ENCODE measurements at regions not wholly inside any gene's neighbourhood (a gene's known extent, or its start where the extent isn't known, plus 50 kb on each side); places are given as distances from the start of the nearest gene placed in this dataset.

DNA sequence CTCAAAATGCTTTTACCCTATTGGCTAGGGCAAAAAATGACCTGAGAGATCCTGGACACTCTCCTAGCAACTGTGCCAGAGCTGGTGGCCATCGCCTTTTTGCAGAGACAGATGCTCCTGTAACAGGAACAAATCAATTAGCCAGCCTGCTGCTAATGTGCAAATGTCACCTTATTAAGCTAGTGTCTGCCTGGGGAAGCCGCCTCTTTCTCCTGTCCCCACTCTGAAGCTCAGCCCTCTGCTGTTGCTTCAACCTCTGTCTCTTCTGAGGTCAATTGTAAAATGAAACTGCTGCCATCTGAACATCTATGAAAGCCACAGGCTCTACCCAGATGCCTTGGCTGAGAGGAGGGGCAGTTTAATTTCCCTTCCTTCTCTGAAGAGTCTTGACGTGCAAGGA lies 85.5 kb upstream of the CACNA1E start:
- Histone ChIP-seq H3K27me3 (ENCODE audit: insufficient read depth, low read length, poor library complexity, severe bottlenecking) (no peaks in the 10 kb centered on the region), H3F3A (ENCODE audit: low read depth) (no peaks in the 10 kb centered on the region), H3K4me2 (ENCODE audit: low read depth, low read length, poor library complexity, severe bottlenecking) (peak overlapping the region; percentile 53), H3K9me2 (replicated peaks; ENCODE audit: low read depth, low read length) (no peaks in the 10 kb centered on the region), H2AFZ (ENCODE audit: low read length) (peak overlapping the region; percentile 77), H3K9me3 (ENCODE audit: insufficient read depth, low read depth, low read length) (no peaks in the 10 kb centered on the region), H3K4me3 (ENCODE audit: low read length, poor library complexity, severe bottlenecking) (peak overlapping the region; percentile 34), H3K79me2 (ENCODE audit: insufficient read depth, low read length) (no peaks in the 10 kb centered on the region), H3K9ac (ENCODE audit: low read depth, low read length, poor library complexity, severe bottlenecking) (peak overlapping the region; percentile 33), H3K36me3 (ENCODE audit: insufficient read depth, low read length) (no peaks in the 10 kb centered on the region), H4K20me1 (ENCODE audit: insufficient read depth, low read length, poor library complexity, severe bottlenecking) (no peaks in the 10 kb centered on the region), H3K4me1 (ENCODE audit: insufficient read depth, low read length, poor library complexity, severe bottlenecking) (peaks cover 43% of the 10 kb centered on the region)
- no peak for TF ChIP-seq EZH2phosphoT487 (IDR thresholded peaks at IDR 0.05; ENCODE audit: borderline replicate concordance)
- TF ChIP-seq CTCF (conservative IDR thresholded peaks at IDR 0.05; ENCODE audit: low read length) = no peak

- no peaks in the 10 kb centered on the region for H3K27me3 ChIP-seq (ENCODE audit: insufficient read depth, low read length, poor library complexity, severe bottlenecking)
- no peaks in the 10 kb centered on the region for H3K9me3 ChIP-seq (ENCODE audit: insufficient read depth, low read depth, low read length)
- no peak overlapping the region for H3K9ac ChIP-seq (ENCODE audit: low read depth, low read length, poor library complexity, severe bottlenecking)
- no peaks in the 10 kb centered on the region for H3K9me2 ChIP-seq (replicated peaks; ENCODE audit: low read depth, low read length)
- H4K20me1 ChIP-seq (ENCODE audit: insufficient read depth, low read length, poor library complexity, severe bottlenecking) = no peaks in the 10 kb centered on the region
- H3K36me3 ChIP-seq (ENCODE audit: insufficient read depth, low read length) = no peaks in the 10 kb centered on the region
- H2AFZ ChIP-seq (ENCODE audit: low read length) = no peak overlapping the region
- H3K4me1 ChIP-seq (ENCODE audit: insufficient read depth, low read length, poor library complexity, severe bottlenecking) = peaks cover 40% of the 10 kb centered on the region
- no peak for TF ChIP-seq CTCF (conservative IDR thresholded peaks at IDR 0.05; ENCODE audit: low read length)
- no peak for TF ChIP-seq EZH2phosphoT487 (IDR thresholded peaks at IDR 0.05; ENCODE audit: borderline replicate concordance)
- peak overlapping the region; percentile 53 for H3K4me2 ChIP-seq (ENCODE audit: low read depth, low read length, poor library complexity, severe bottlenecking)
- H3F3A ChIP-seq (ENCODE audit: low read depth) = no peaks in the 10 kb centered on the region
- no peaks in the 10 kb centered on the region for H3K79me2 ChIP-seq (ENCODE audit: insufficient read depth, low read length)
- H3K4me3 ChIP-seq (ENCODE audit: low read length, poor library complexity, severe bottlenecking) = no peak overlapping the region
Measured at GRCh38 chr1:181398544-181398943, 84.8 kb upstream of the CACNA1E start.

GRCh38 chr1:181405584-181405983 lies 77.7 kb upstream of the CACNA1E start:
- Histone ChIP-seq H3K4me2 (ENCODE audit: low read depth, low read length, poor library complexity, severe bottlenecking) (no peak overlapping the region), H3K9me2 (replicated peaks; ENCODE audit: low read depth, low read length) (no peaks in the 10 kb centered on the region), H2AFZ (ENCODE audit: low read length) (no peak overlapping the region), H4K20me1 (ENCODE audit: insufficient read depth, low read length, poor library complexity, severe bottlenecking) (no peaks in the 10 kb centered on the region), H3K4me3 (ENCODE audit: low read length, poor library complexity, severe bottlenecking) (no peak overlapping the region), H3K27me3 (ENCODE audit: insufficient read depth, low read length, poor library complexity, severe bottlenecking) (no peaks in the 10 kb centered on the region), H3F3A (ENCODE audit: low read depth) (no peaks in the 10 kb centered on the region), H3K4me1 (ENCODE audit: insufficient read depth, low read length, poor library complexity, severe bottlenecking) (no peaks in the 10 kb centered on the region), H3K9me3 (ENCODE audit: insufficient read depth, low read depth, low read length) (no peaks in the 10 kb centered on the region), H3K79me2 (ENCODE audit: insufficient read depth, low read length) (no peaks in the 10 kb centered on the region), H3K36me3 (ENCODE audit: insufficient read depth, low read length) (no peaks in the 10 kb centered on the region), H3K9ac (ENCODE audit: low read depth, low read length, poor library complexity, severe bottlenecking) (no peak overlapping the region)
- TF ChIP-seq EZH2phosphoT487 (IDR thresholded peaks at IDR 0.05; ENCODE audit: borderline replicate concordance) (no peak), CTCF (conservative IDR thresholded peaks at IDR 0.05; ENCODE audit: low read length) (no peak)

Data from Loucy (cell line).